MV-4-11 (cell line): ENCODE measurements at regions not wholly inside any gene's neighbourhood (a gene's known extent, or its start where the extent isn't known, plus 50 kb on each side); places are given as distances from the start of the nearest gene placed in this dataset.
"Not testable (repeated sequence)": the region's sequence is repeated elsewhere in the genome, so short reads cannot be mapped to it uniquely, and the experiment has no call there.

ENCODE experiments used
- DNase-seq: peaks from one replicate; lab custom pipeline; 2025; lab: John Stamatoyannopoulos, UW

GRCh38 chr18:77329651-77330050, 80.0 kb downstream of the GALR1 start:
- DNase-seq, result no peak

GRCh38 chr18:77334876-77335275, 85.2 kb downstream of the GALR1 start:
- DNase-seq, result no peak

GRCh38 chr18:77337604-77338003, 88.0 kb downstream of the GALR1 start:
- DNase-seq, result no peak

GRCh38 chr18:77339093-77339492, 89.4 kb downstream of the GALR1 start:
- DNase-seq, result no peak

GRCh38 chr18:77339623-77340022, 90.0 kb downstream of the GALR1 start:
- DNase-seq, result no peak

GRCh38 chr18:77340815-77341214, 91.2 kb downstream of the GALR1 start:
- no peak for DNase-seq

- no peak for DNase-seq
These were observed 92.1 kb downstream of the GALR1 start for GRCh38 chr18:77341527-77342325.

- no peak for DNase-seq
These were observed 93.1 kb downstream of the GALR1 start for GRCh38 chr18:77342736-77343135.

GRCh38 chr18:77343846-77344510, 94.3 kb downstream of the GALR1 start:
- DNase-seq, result no peak

GRCh38 chr18:77344786-77345500, 95.3 kb downstream of the GALR1 start:
- no peak for DNase-seq

- no peak for DNase-seq
These were observed 96.7 kb downstream of the GALR1 start for GRCh38 chr18:77346208-77346810.

GRCh38 chr18:77353349-77353748, 103.7 kb downstream of the GALR1 start:
- not testable (repeated sequence) for DNase-seq

- no peak for DNase-seq
These were observed 110.1 kb downstream of the GALR1 start for GRCh38 chr18:77359561-77360314.

- peak; percentile 50 for DNase-seq
These were observed 110.9 kb downstream of the GALR1 start for GRCh38 chr18:77360315-77361190.

- no peak for DNase-seq
These were observed 111.7 kb downstream of the GALR1 start for GRCh38 chr18:77361382-77361781.

GRCh38 chr18:77365667-77366066, 116.0 kb downstream of the GALR1 start:
- DNase-seq, result no peak

- DNase-seq, result no peak
These were observed 116.5 kb downstream of the GALR1 start for GRCh38 chr18:77366067-77366719.

GRCh38 chr18:77366720-77367641, 117.3 kb downstream of the GALR1 start:
- no peak for DNase-seq

GRCh38 chr18:77369644-77370043, 120.0 kb downstream of the GALR1 start:
- no peak for DNase-seq
